Gastrocnemius medialis (tissue), 4 donors: ENCODE measurements at regions not wholly inside any gene's neighbourhood (a gene's known extent, or its start where the extent isn't known, plus 50 kb on each side); places are given as distances from the start of the nearest gene placed in this dataset.

Experiments used
- ATAC-seq, 2 donors: fragments of 150-250 bp; one replicate each; pipeline ENCODE4 v1.9.1; 2016
- DNase-seq, 2 donors: peaks; one replicate each; pipeline ENCODE4 v3.0.0-alpha.2; 2019
- H3K27ac ChIP-seq, 4 donors: fragments of 200-600 bp; sonication (generic); 1 replicate in 1 of 4; 2 replicates in 3 of 4; pipeline ENCODE4 v1.5.1; 2016 to 2018; ENCODE audit warnings: mild to moderate bottlenecking in 2 of 4, moderate library complexity in 1 of 4
- H3K27me3 ChIP-seq, 3 donors: fragments of 200-600 bp; sonication (generic) in 2 of 3; 1 replicate in 1 of 3; 2 replicates in 2 of 3; pipeline versions ENCODE4 v1.5.1 to v1.6.0; 2016 to 2019; ENCODE audit warnings: mild to moderate bottlenecking in 1 of 3, moderate library complexity in 1 of 3
- H3K36me3 ChIP-seq, 2 donors: fragments of 200-600 bp; sonication (generic) in 1 of 2; one replicate each; pipeline ENCODE4 v1.5.1; 2017 to 2018
- H3K4me1 ChIP-seq, 2 donors: fragments of 200-600 bp; sonication (generic) in 1 of 2; one replicate each; pipeline ENCODE4 v1.5.1; 2016 to 2017; ENCODE audit warnings: mild to moderate bottlenecking in 2 of 2
- H3K4me3 ChIP-seq, 4 donors: fragments of 200-600 bp; sonication (generic) in 3 of 4; 1 replicate in 1 of 4; 2 replicates in 3 of 4; pipeline ENCODE4 v1.5.1; 2016 to 2019; ENCODE audit warnings: mild to moderate bottlenecking in 2 of 4
- H3K9me3 ChIP-seq, 3 donors: fragments of 200-600 bp; sonication (generic) in 2 of 3; 1 replicate in 1 of 3; 2 replicates in 2 of 3; pipeline ENCODE4 v1.5.1; 2016 to 2019
- CTCF ChIP-seq, 5 experiments: fragments of 450-650 bp in 3 of 5; fragments of 200-600 bp in 2 of 5; sonication (generic) in 2 of 5; IDR thresholded peaks in 4 of 5; conservative IDR thresholded peaks in 1 of 5; 1 replicate in 4 of 5; 2 replicates in 1 of 5; pipeline ENCODE4 v1.5.1; 2016 to 2019; ENCODE audit warnings: antibody characterized with exemption in 5 of 5, mild to moderate bottlenecking in 3 of 5, moderate library complexity in 3 of 5
- POLR2A ChIP-seq, 2 donors: fragments of 450-650 bp; IDR thresholded peaks; one replicate each; pipeline ENCODE4 v1.6.1; 2017; ENCODE audit warnings: antibody characterized with exemption in 2 of 2, mild to moderate bottlenecking in 2 of 2, moderate library complexity in 2 of 2
- in situ Hi-C, 4 donors: fragments of 200-750 bp; cut with MboI; loops; one replicate each; pipeline versions ENCODE4 v1.15.0 to v1.8.0; 2017; ENCODE audit warnings: low sequenced_read_pairs in 4 of 4
- intact Hi-C: fragments of 100-400 bp; cut with DNase I; formaldehyde crosslinking; loops from one replicate; pipeline ENCODE4 v1.15.1; 2023; ENCODE audit warnings: low total_unique reads

- no peaks in the 10 kb centered on the region for H3K4me1 ChIP-seq
- no peaks in the 10 kb centered on the region for H3K9me3 ChIP-seq
- H3K27ac ChIP-seq = no peak overlapping the region
- TF ChIP-seq CTCF (IDR thresholded peaks at IDR 0.05 in 4 of 5, conservative IDR thresholded peaks at IDR 0.05 in 1 of 5) (no peak), POLR2A (IDR thresholded peaks at IDR 0.05) (no peak)
- intact Hi-C loops (no loop called here), in situ Hi-C loops (no loop called here)
- no peak overlapping the region for H3K4me3 ChIP-seq
- DNase-seq (no peak), ATAC-seq (no peak)
- no peaks in the 10 kb centered on the region for H3K27me3 ChIP-seq
- H3K36me3 ChIP-seq = no peaks in the 10 kb centered on the region
These were observed 487.2 kb downstream of the SPATA31D1 start for GRCh38 chr9:82475584-82476301.

- intact Hi-C loops = no loop called here
- H3K4me3 ChIP-seq = no peak overlapping the region
These were observed 492.3 kb downstream of the SPATA31D1 start for GRCh38 chr9:82480921-82481320.

GRCh38 chr9:82487935-82488312 is 499.4 kb downstream of the SPATA31D1 start:
- Histone ChIP-seq H3K4me1 (peaks cover 23 to 30% of the 10 kb centered on the region in 2 donors), H3K4me3 (no peak overlapping the region), H3K27ac (peak overlapping the region; percentile 53 to 80 (median 62)), H3K27me3 (no peaks in the 10 kb centered on the region), H3K9me3 (no peaks in the 10 kb centered on the region), H3K36me3 (no peaks in the 10 kb centered on the region)
- ATAC-seq (no peak), DNase-seq (no peak)
- TF ChIP-seq POLR2A (IDR thresholded peaks at IDR 0.05) = no peak
- TF ChIP-seq CTCF (IDR thresholded peaks at IDR 0.05 in 4 of 5, conservative IDR thresholded peaks at IDR 0.05 in 1 of 5) = no peak
- intact Hi-C loops = loop anchor here (5.0 kb wide), 1 partner anchor 1091 kb away; no protein-coding TSS in a partner anchor
- in situ Hi-C loops = no loop called here

More at GRCh38 chr9:82480921-82481320, 492.3 kb downstream of the SPATA31D1 start:
- Histone ChIP-seq H3K36me3 (no peaks in the 10 kb centered on the region), H3K9me3 (no peaks in the 10 kb centered on the region), H3K27me3 (no peaks in the 10 kb centered on the region), H3K27ac (no peak overlapping the region), H3K4me1 (no peaks in the 10 kb centered on the region)
- DNase-seq (no peak), ATAC-seq (no peak)
- TF ChIP-seq POLR2A (IDR thresholded peaks at IDR 0.05) = no peak
- TF ChIP-seq CTCF (IDR thresholded peaks at IDR 0.05 in 4 of 5, conservative IDR thresholded peaks at IDR 0.05 in 1 of 5) = no peak
- in situ Hi-C loops = no loop called here

GRCh38 chr9:82488313-82489200 is 500.0 kb downstream of the SPATA31D1 start:
- TF ChIP-seq CTCF (IDR thresholded peaks at IDR 0.05 in 4 of 5, conservative IDR thresholded peaks at IDR 0.05 in 1 of 5) = no peak
- TF ChIP-seq POLR2A (IDR thresholded peaks at IDR 0.05) = no peak
- ATAC-seq (peak; percentile 73 to 84), DNase-seq (peak; percentile 6 to 10)
- Histone ChIP-seq H3K4me3 (peak overlapping the region in 1 of 4 donors; percentile 12), H3K27me3 (no peaks in the 10 kb centered on the region), H3K4me1 (peaks cover 23 to 30% of the 10 kb centered on the region in 2 donors), H3K27ac (peak overlapping the region; percentile 53 to 80 (median 62)), H3K9me3 (no peaks in the 10 kb centered on the region), H3K36me3 (no peaks in the 10 kb centered on the region)
- intact Hi-C loops = loop anchor here (5.0 kb wide), 1 partner anchor 1091 kb away; no protein-coding TSS in a partner anchor
- in situ Hi-C loops = no loop called here
